Ascending aorta (tissue), 2 donors: ENCODE measurements at regions not wholly inside any gene's neighbourhood (a gene's known extent, or its start where the extent isn't known, plus 50 kb on each side); places are given as distances from the start of the nearest gene placed in this dataset.

Experiments used
- DNase-seq, 2 donors: peaks; one replicate each; pipeline ENCODE4 v3.0.0-alpha.2; 2019; ENCODE audit warnings: low spot score in 2 of 2
- H3K27ac ChIP-seq, 2 donors: fragments of 200-600 bp; sonication (generic); one replicate each; pipeline ENCODE4 v1.5.1; 2016 to 2017; ENCODE audit warnings: mild to moderate bottlenecking in 1 of 2
- H3K27me3 ChIP-seq: fragments of 200-600 bp; sonication (generic); one replicate; pipeline ENCODE4 v1.5.1; 2017
- H3K36me3 ChIP-seq, 2 donors: fragments of 200-600 bp; sonication (generic); one replicate each; pipeline ENCODE4 v1.5.1; 2016
- H3K4me1 ChIP-seq, 2 donors: fragments of 200-600 bp; sonication (generic); one replicate each; pipeline ENCODE4 v1.5.1; 2016 to 2017; ENCODE audit warnings: mild to moderate bottlenecking in 1 of 2
- H3K4me3 ChIP-seq, 2 donors: fragments of 200-600 bp; sonication (generic); one replicate each; pipeline ENCODE4 v1.5.1; 2016 to 2017; ENCODE audit warnings: mild to moderate bottlenecking in 1 of 2
- H3K9me3 ChIP-seq, 2 donors: fragments of 200-600 bp; sonication (generic); one replicate each; pipeline ENCODE4 v1.5.1; 2016
- CTCF ChIP-seq, 3 experiments: fragments of 200-600 bp in 2 of 3; fragments of 450-650 bp in 1 of 3; sonication (generic) in 2 of 3; IDR thresholded peaks; one replicate each; pipeline ENCODE4 v1.5.1; 2016 to 2019; ENCODE audit warnings: antibody characterized with exemption in 3 of 3, mild to moderate bottlenecking in 1 of 3, moderate library complexity in 1 of 3
- intact Hi-C: fragments of 100-400 bp; cut with DNase I; formaldehyde crosslinking; loops from one replicate; pipeline ENCODE4 v1.15.1; 2023

- H3K27ac ChIP-seq = no peak overlapping the region
- H3K4me3 ChIP-seq = no peak overlapping the region
- no peaks in the 10 kb centered on the region for H3K4me1 ChIP-seq
- no peak for TF ChIP-seq CTCF (IDR thresholded peaks at IDR 0.05)
- H3K9me3 ChIP-seq = no peaks in the 10 kb centered on the region
- no peaks in the 10 kb centered on the region for H3K27me3 ChIP-seq
- H3K36me3 ChIP-seq = no peaks in the 10 kb centered on the region
- intact Hi-C loops = no loop called here
- no peak for DNase-seq
Observed at GRCh38 chr4:100721490-100721889, 203.7 kb upstream of the EMCN start.

- Histone ChIP-seq H3K4me3 (no peak overlapping the region), H3K4me1 (no peaks in the 10 kb centered on the region), H3K36me3 (no peaks in the 10 kb centered on the region), H3K27ac (no peak overlapping the region), H3K9me3 (no peaks in the 10 kb centered on the region), H3K27me3 (no peaks in the 10 kb centered on the region)
- intact Hi-C loops = no loop called here
- DNase-seq = no peak
- no peak for TF ChIP-seq CTCF (IDR thresholded peaks at IDR 0.05)
Observed at GRCh38 chr4:100721077-100721476, 203.3 kb upstream of the EMCN start.

- Histone ChIP-seq H3K27ac (no peak overlapping the region), H3K27me3 (no peaks in the 10 kb centered on the region), H3K4me3 (no peak overlapping the region), H3K4me1 (no peaks in the 10 kb centered on the region), H3K9me3 (peaks cover 0 to 14% of the 10 kb centered on the region in 2 donors), H3K36me3 (no peaks in the 10 kb centered on the region)
- no peak for DNase-seq
- intact Hi-C loops = no loop called here
- no peak for TF ChIP-seq CTCF (IDR thresholded peaks at IDR 0.05)
Observed at GRCh38 chr4:100716416-100716815, 198.6 kb upstream of the EMCN start.

GRCh38 chr4:100708776-100709175, 191.0 kb upstream of the EMCN start:
- Histone ChIP-seq H3K4me3 (no peak overlapping the region), H3K27ac (no peak overlapping the region), H3K4me1 (no peaks in the 10 kb centered on the region), H3K9me3 (peaks cover 0 to 1% of the 10 kb centered on the region in 2 donors), H3K27me3 (no peaks in the 10 kb centered on the region), H3K36me3 (no peaks in the 10 kb centered on the region)
- no peak for TF ChIP-seq CTCF (IDR thresholded peaks at IDR 0.05)
- intact Hi-C loops = no loop called here
- DNase-seq = no peak

- Histone ChIP-seq H3K36me3 (no peaks in the 10 kb centered on the region), H3K27me3 (no peaks in the 10 kb centered on the region), H3K27ac (no peak overlapping the region), H3K4me1 (no peaks in the 10 kb centered on the region), H3K4me3 (no peak overlapping the region), H3K9me3 (no peaks in the 10 kb centered on the region)
- DNase-seq = no peak
- no peak for TF ChIP-seq CTCF (IDR thresholded peaks at IDR 0.05)
- intact Hi-C loops = no loop called here
Observed at GRCh38 chr4:100707786-100708185, 190.0 kb upstream of the EMCN start.

- DNase-seq = no peak
- Histone ChIP-seq H3K9me3 (no peaks in the 10 kb centered on the region), H3K4me1 (no peaks in the 10 kb centered on the region), H3K27ac (no peak overlapping the region), H3K27me3 (no peaks in the 10 kb centered on the region), H3K36me3 (no peaks in the 10 kb centered on the region), H3K4me3 (no peak overlapping the region)
- intact Hi-C loops = no loop called here
- TF ChIP-seq CTCF (IDR thresholded peaks at IDR 0.05) = no peak
Observed at GRCh38 chr4:100696531-100696930, 178.7 kb upstream of the EMCN start.
